DMS79 (cell line): ENCODE measurements at regions not wholly inside any gene's neighbourhood (a gene's known extent, or its start where the extent isn't known, plus 50 kb on each side); places are given as distances from the start of the nearest gene placed in this dataset.

Experiments used
- DNase-seq: peaks from one replicate; lab custom pipeline; 2025; lab: John Stamatoyannopoulos, UW

- DNase-seq, result no peak
Measured at GRCh38 chr20:48358176-48359054, 469.4 kb downstream of the PREX1 start.

GRCh38 chr20:48357714-48358113, 470.1 kb downstream of the PREX1 start:
- DNase-seq, result no peak

- DNase-seq, result no peak
Measured at GRCh38 chr20:48354903-48355302, 472.9 kb downstream of the PREX1 start.

- DNase-seq, result no peak
Measured at GRCh38 chr20:48354320-48354876, 473.4 kb downstream of the PREX1 start.

- no peak for DNase-seq
Measured at GRCh38 chr20:48352628-48353027, 475.2 kb downstream of the PREX1 start.

GRCh38 chr20:48352042-48352441, 475.8 kb downstream of the PREX1 start:
- no peak for DNase-seq

GRCh38 chr20:48350313-48350988, 477.3 kb downstream of the PREX1 start:
- DNase-seq, result peak; percentile 8

- no peak for DNase-seq
Measured at GRCh38 chr20:48349656-48350055, 478.1 kb downstream of the PREX1 start.

- no peak for DNase-seq
Measured at GRCh38 chr20:48348022-48348421, 479.8 kb downstream of the PREX1 start.

- no peak for DNase-seq
Measured at GRCh38 chr20:48342822-48343513, 484.8 kb downstream of the PREX1 start.

- no peak for DNase-seq
Measured at GRCh38 chr20:48340883-48341281, 486.9 kb downstream of the PREX1 start.

- no peak for DNase-seq
Measured at GRCh38 chr20:48339986-48340882, 487.6 kb downstream of the PREX1 start.

- no peak for DNase-seq
Measured at GRCh38 chr20:48339190-48339985, 488.4 kb downstream of the PREX1 start.

- no peak for DNase-seq
Measured at GRCh38 chr20:48338717-48339116, 489.1 kb downstream of the PREX1 start.

GRCh38 chr20:48336597-48336996, 491.2 kb downstream of the PREX1 start:
- no peak for DNase-seq

GRCh38 chr20:48335308-48336050, 492.3 kb downstream of the PREX1 start:
- DNase-seq, result peak; percentile 38

- no peak for DNase-seq
Measured at GRCh38 chr20:48333707-48334106, 494.1 kb downstream of the PREX1 start.

- DNase-seq, result no peak
Measured at GRCh38 chr20:48332555-48332954, 495.2 kb downstream of the PREX1 start.

- no peak for DNase-seq
Measured at GRCh38 chr20:48331518-48332286, 496.1 kb downstream of the PREX1 start.
